H1 (cell line): ENCODE measurements at regions not wholly inside any gene's neighbourhood (a gene's known extent, or its start where the extent isn't known, plus 50 kb on each side); places are given as distances from the start of the nearest gene placed in this dataset.

Experiments
- CTCF ChIA-PET: fragments of 300-600 bp; sonication (Branson Sonifier 250); formaldehyde crosslinking; loops from one replicate; lab custom pipeline; 2021; ENCODE audit not compliant: partially characterized antibody; lab: Charles Lee
- POLR2A ChIA-PET: fragments of 300-600 bp; sonication (Branson Sonifier 250); formaldehyde crosslinking; loops from one replicate; lab custom pipeline; 2021; ENCODE audit warnings: inconsistent platforms; ENCODE audit not compliant: partially characterized antibody; lab: Charles Lee
- DNase-seq, 2 experiments: peaks; one replicate each; pipeline versions ENCODE4 v3.0.0 to v3.0.0-alpha.2; 2010 to 2022; ENCODE audit warnings: low spot score in 2 of 2, low read depth in 1 of 2, mixed read lengths in 1 of 2
- FAIRE-seq: peaks from 2 replicates; lab custom pipeline; 2011; peaks lifted over from hg19 to GRCh38; lab: Jason Lieb, UNC
- H2AFZ ChIP-seq: 2 replicates; pipeline ENCODE4 v1.8.1; 2012; ENCODE audit warnings: low read length, inconsistent platforms
- H2AK5ac ChIP-seq: 2 replicates; pipeline ENCODE4 v1.6.1; 2013; ENCODE audit warnings: low read depth, low read length
- H2BK120ac ChIP-seq: replicated peaks from 2 replicates; pipeline ENCODE3; 2013; ENCODE audit warnings: low read depth, low read length, inconsistent platforms
- H2BK12ac ChIP-seq: 2 replicates; pipeline ENCODE4 v1.6.1; 2013; ENCODE audit warnings: low read depth, low read length
- H2BK15ac ChIP-seq: 2 replicates; pipeline ENCODE4 v1.6.1; 2013; ENCODE audit warnings: low read length
- H2BK20ac ChIP-seq: 2 replicates; pipeline ENCODE4 v1.6.1; 2013; ENCODE audit warnings: low read length
- H2BK5ac ChIP-seq: 2 replicates; pipeline ENCODE4 v1.6.1; 2013; ENCODE audit warnings: low read depth, low read length
- H3K14ac ChIP-seq: 2 replicates; pipeline ENCODE4 v1.6.1; 2013; ENCODE audit warnings: inconsistent platforms; ENCODE audit not compliant: insufficient read length
- H3K18ac ChIP-seq: 2 replicates; pipeline ENCODE4 v1.6.1; 2013; ENCODE audit warnings: low read length; ENCODE audit errors: extremely low read depth
- H3K23ac ChIP-seq: 2 replicates; pipeline ENCODE4 v1.6.1; 2013; ENCODE audit warnings: inconsistent platforms; ENCODE audit not compliant: insufficient read length
- H3K23me2 ChIP-seq: 2 replicates; pipeline ENCODE4 v1.6.1; 2013; ENCODE audit warnings: low read depth, low read length
- H3K27ac ChIP-seq: 2 replicates; pipeline ENCODE4 v1.6.1; 2011; ENCODE audit warnings: low read depth, low read length, inconsistent platforms
- H3K27me3 ChIP-seq, 4 experiments: replicated peaks in 1 of 4; 1 replicate in 1 of 4; 2 replicates in 3 of 4; pipeline versions ENCODE4 v1.6.1 to v1.8.1; 2011 to 2013; ENCODE audit warnings: low read length in 3 of 4, mild to moderate bottlenecking in 3 of 4, inconsistent platforms in 2 of 4, mixed read lengths in 2 of 4, moderate library complexity in 1 of 4; ENCODE audit not compliant: control insufficient read depth in 3 of 4, insufficient read depth in 3 of 4; ENCODE audit errors: extremely low read depth in 1 of 4
- H3K36me3 ChIP-seq, 4 experiments: 2 replicates each; pipeline versions ENCODE4 v1.6.1 to v1.8.1; 2011 to 2013; ENCODE audit warnings: mild to moderate bottlenecking in 4 of 4, low read length in 3 of 4, moderate library complexity in 2 of 4, control low read depth in 1 of 4, inconsistent platforms in 1 of 4; ENCODE audit not compliant: insufficient read depth in 4 of 4, control insufficient read depth in 2 of 4
- H3K4ac ChIP-seq: replicated peaks from 2 replicates; pipeline ENCODE3; 2013; ENCODE audit warnings: low read length, low read depth, mixed read lengths, inconsistent platforms; ENCODE audit not compliant: insufficient read length
- H3K4me1 ChIP-seq, 4 experiments: replicated peaks in 1 of 4; 1 replicate in 1 of 4; 2 replicates in 3 of 4; pipeline versions ENCODE4 v1.6.1 to v1.8.1; 2011 to 2013; ENCODE audit warnings: low read length in 3 of 4, inconsistent platforms in 2 of 4, mixed read lengths in 1 of 4; ENCODE audit not compliant: insufficient read depth in 4 of 4, control insufficient read depth in 3 of 4
- H3K4me2 ChIP-seq, 2 experiments: 2 replicates each; pipeline versions ENCODE4 v1.6.1 to v1.8.1; 2011 to 2013; ENCODE audit warnings: low read depth in 2 of 2, low read length in 2 of 2, control low read depth in 1 of 2, inconsistent platforms in 1 of 2, mild to moderate bottlenecking in 1 of 2; ENCODE audit not compliant: insufficient read depth in 1 of 2
- H3K4me3 ChIP-seq, 4 experiments: fragments of 200-600, 300-600 bp in 1 of 4; sonication (generic), shearing (Covaris generic), sonication (Bioruptor Twin) in 1 of 4; 2 replicates each; pipeline versions ENCODE4 v1.5.1 to v1.8.1; 2011 to 2016; ENCODE audit warnings: low read length in 4 of 4, low read depth in 3 of 4, control low read depth in 2 of 4, inconsistent platforms in 2 of 4, mild to moderate bottlenecking in 2 of 4, mixed read lengths in 1 of 4, moderate library complexity in 1 of 4; ENCODE audit not compliant: insufficient read depth in 2 of 4; ENCODE audit errors: extremely low read depth in 1 of 4
- H3K56ac ChIP-seq: replicated peaks from 2 replicates; pipeline ENCODE3; 2013; ENCODE audit warnings: low read depth, mild to moderate bottlenecking, mixed read lengths, low read length, inconsistent platforms; ENCODE audit not compliant: insufficient read length
- H3K79me1 ChIP-seq: 2 replicates; pipeline ENCODE4 v1.6.1; 2013; ENCODE audit warnings: low read depth, low read length, control low read depth
- H3K79me2 ChIP-seq, 2 experiments: 2 replicates each; pipeline versions ENCODE4 v1.6.1 to v1.8.1; 2012 to 2013; ENCODE audit warnings: low read length in 2 of 2, mild to moderate bottlenecking in 2 of 2, inconsistent platforms in 1 of 2; ENCODE audit not compliant: insufficient read depth in 2 of 2, control insufficient read depth in 1 of 2
- H3K9ac ChIP-seq, 4 experiments: replicated peaks in 1 of 4; 1 replicate in 1 of 4; 2 replicates in 3 of 4; pipeline versions ENCODE4 v1.6.1 to v1.8.1; 2011 to 2013; ENCODE audit warnings: low read depth in 3 of 4, low read length in 3 of 4, control low read depth in 2 of 4, mild to moderate bottlenecking in 2 of 4, moderate library complexity in 2 of 4, inconsistent platforms in 1 of 4; ENCODE audit errors: extremely low read depth in 1 of 4
- H3K9me3 ChIP-seq, 2 experiments: 2 replicates each; pipeline versions ENCODE4 v1.6.1 to v1.8.1; 2012 to 2013; ENCODE audit warnings: mild to moderate bottlenecking in 2 of 2, moderate library complexity in 2 of 2, control low read depth in 1 of 2, inconsistent platforms in 1 of 2, low read depth in 1 of 2, low read length in 1 of 2, mixed read lengths in 1 of 2; ENCODE audit not compliant: insufficient read depth in 2 of 2
- H4K20me1 ChIP-seq, 2 experiments: replicated peaks in 1 of 2; 2 replicates each; pipeline versions ENCODE3 to v1.8.1; 2011 to 2013; ENCODE audit warnings: inconsistent platforms in 2 of 2, low read length in 2 of 2, mild to moderate bottlenecking in 1 of 2; ENCODE audit not compliant: insufficient read depth in 2 of 2, control insufficient read depth in 1 of 2
- H4K5ac ChIP-seq: 2 replicates; pipeline ENCODE4 v1.6.1; 2013; ENCODE audit warnings: low read length, low read depth, mixed read lengths, inconsistent platforms; ENCODE audit not compliant: insufficient read length
- H4K8ac ChIP-seq: 2 replicates; pipeline ENCODE4 v1.8.0; 2013; ENCODE audit warnings: mild to moderate bottlenecking, moderate library complexity, low read length, inconsistent platforms; ENCODE audit not compliant: insufficient read depth; ENCODE audit errors: extremely low read depth
- H4K91ac ChIP-seq: replicated peaks from 2 replicates; pipeline ENCODE3; 2013; ENCODE audit warnings: low read length, mixed read lengths, inconsistent platforms; ENCODE audit not compliant: insufficient read length
- CBX8 ChIP-seq: fragments of 300-800, 300-1000 bp; sonication (generic); IDR thresholded peaks from 2 replicates; pipeline ENCODE4 v1.7.1; 2016; ENCODE audit warnings: low read depth, low read length, borderline replicate concordance
- GTF2F1 ChIP-seq: IDR thresholded peaks from 2 replicates; pipeline ENCODE4 v1.6.1; 2012; ENCODE audit warnings: low read depth, low read length, improper control_type of control experiment, borderline replicate concordance
- RXRA ChIP-seq: IDR thresholded peaks from 2 replicates; pipeline ENCODE4 v1.6.1; 2011; ENCODE audit warnings: low read depth, mild to moderate bottlenecking, low read length, moderate library complexity; ENCODE audit not compliant: insufficient read depth
- SP1 ChIP-seq: IDR thresholded peaks from 2 replicates; pipeline ENCODE4 v1.6.1; 2011; ENCODE audit warnings: low read depth, low read length
- SP2 ChIP-seq: IDR thresholded peaks from 2 replicates; pipeline ENCODE4 v1.6.1; 2012; ENCODE audit warnings: mild to moderate bottlenecking, low read length, inconsistent platforms
- WGBS, 2 experiments: shearing (Covaris generic) in 1 of 2; methylation state at CpG; one replicate each; pipeline versions ENCODE4 v1.1.6 to v1.1.7; 2013 to 2015; ENCODE audit warnings: low lambda C conversion rate in 2 of 2, mixed read lengths in 2 of 2, inconsistent platforms in 1 of 2, low coverage in 1 of 2, missing lambda C conversion rate in 1 of 2; ENCODE audit not compliant: insufficient replicate concordance in 2 of 2, insufficient coverage in 1 of 2, insufficient read length in 1 of 2; ENCODE audit errors: extremely low coverage in 1 of 2, missing lambda C conversion rate in 1 of 2; 5-methylcytosine and 5-hydroxymethylcytosine counted together
- TF ChIP-seq, protein P1 (sequence below): IDR thresholded peaks from 2 replicates; pipeline ENCODE4 v1.6.1; 2011; ENCODE audit warnings: low read length, improper control_type of control experiment

DNA sequence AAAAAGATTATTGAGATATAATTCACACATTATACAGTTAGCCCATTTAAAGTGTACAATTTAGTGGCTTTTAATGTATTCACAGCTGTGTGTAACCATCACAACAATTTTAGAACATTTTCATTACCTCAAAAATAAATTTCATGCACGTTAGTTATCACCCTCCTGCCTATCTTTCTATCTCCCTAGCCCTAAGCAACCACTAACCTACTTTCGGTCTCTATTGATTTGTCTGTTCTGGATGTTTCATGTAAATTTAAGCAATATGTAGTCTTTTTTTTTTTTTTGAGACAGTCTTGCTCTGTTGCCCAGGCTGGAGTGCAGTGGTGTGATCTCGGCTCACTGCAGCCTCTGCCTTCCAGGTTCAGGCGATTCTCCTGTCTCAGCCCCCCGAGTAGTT is 439.4 kb downstream of the PCNX1 start:
- no peak for FAIRE-seq
- Histone ChIP-seq H2BK15ac (no peak overlapping the region), H4K8ac (no peak overlapping the region; the same call in 1 of the 2 replicates), H2AK5ac (no peak overlapping the region), H2BK12ac (no peak overlapping the region), H3K4ac (no peak overlapping the region), H3K9ac (no peak overlapping the region), H3K79me2 (peaks cover 0 to 93% of the 10 kb centered on the region in 2 experiments; a peak in 3 of 4 replicates), H3K27me3 (no peaks in the 10 kb centered on the region), H3K23me2 (no peaks in the 10 kb centered on the region), H3K79me1 (peaks cover 3% of the 10 kb centered on the region; the same call in 1 of the 2 replicates), H3K4me1 (peaks cover 0 to 3% (median 1%) of the 10 kb centered on the region in 4 experiments; a peak in 2 of 7 replicates), H4K91ac (no peak overlapping the region), H3K4me3 (no peak overlapping the region), H3K56ac (no peak overlapping the region), H3K18ac (no peak overlapping the region), H3K9me3 (no peaks in the 10 kb centered on the region), H4K5ac (no peak overlapping the region), H4K20me1 (peaks cover 0 to 3% of the 10 kb centered on the region in 2 experiments), H2BK5ac (no peak overlapping the region), H2BK120ac (no peak overlapping the region), H3K14ac (no peak overlapping the region), H2AFZ (no peak overlapping the region), H3K36me3 (no peaks in the 10 kb centered on the region), H3K27ac (no peak overlapping the region), H3K4me2 (no peak overlapping the region), H2BK20ac (no peak overlapping the region), H3K23ac (no peak overlapping the region)
- ChIA-PET POLR2A (interaction anchor here (0.7 kb wide), 1 partner anchor 16 kb away, joined by 4 read pairs; no protein-coding TSS in a partner anchor), CTCF (no interaction called here)
- no peak for DNase-seq
- WGBS, 2 experiments: 92% methylated on average over 5 of the region's 5 CpGs; no CpG with 5 or more reads in 1 of the 2 experiments
- TF ChIP-seq GTF2F1: no peak
- TF ChIP-seq CBX8: no peak
- TF ChIP-seq RXRA: no peak
- TF ChIP-seq SP2: no peak
- no peak for TF ChIP-seq SP1
- TF ChIP-seq, protein P1, sequence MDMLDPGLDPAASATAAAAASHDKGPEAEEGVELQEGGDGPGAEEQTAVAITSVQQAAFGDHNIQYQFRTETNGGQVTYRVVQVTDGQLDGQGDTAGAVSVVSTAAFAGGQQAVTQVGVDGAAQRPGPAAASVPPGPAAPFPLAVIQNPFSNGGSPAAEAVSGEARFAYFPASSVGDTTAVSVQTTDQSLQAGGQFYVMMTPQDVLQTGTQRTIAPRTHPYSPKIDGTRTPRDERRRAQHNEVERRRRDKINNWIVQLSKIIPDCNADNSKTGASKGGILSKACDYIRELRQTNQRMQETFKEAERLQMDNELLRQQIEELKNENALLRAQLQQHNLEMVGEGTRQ: no peak
